ENCODE measurements at regions not wholly inside any gene's neighbourhood (a gene's known extent, or its start where the extent isn't known, plus 50 kb on each side); places are given as distances from the start of the nearest gene placed in this dataset.

DNA sequence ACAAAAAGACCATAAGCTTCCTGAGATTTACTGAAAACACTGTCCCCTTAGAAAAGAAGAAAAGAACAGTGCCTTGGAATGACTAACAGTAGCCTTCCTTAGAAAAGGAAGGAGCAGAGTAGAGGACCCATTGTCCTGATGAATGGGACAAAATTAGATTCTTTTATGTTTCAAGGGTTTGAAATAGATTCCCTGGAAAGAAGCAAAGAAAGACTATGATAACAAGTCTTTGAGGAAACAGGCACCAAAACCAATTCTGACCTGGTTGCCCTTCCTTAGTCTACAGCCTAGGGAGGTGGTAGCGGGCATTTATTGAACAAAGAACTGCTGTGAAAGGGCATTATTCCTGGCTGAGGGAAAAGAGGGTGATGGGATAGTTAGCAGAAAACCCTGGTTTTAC, 1024.8 kb downstream of the TBL1XR1 start:
- H3K9me2 ChIP-seq (ENCODE audit: insufficient read depth): no peaks in the 10 kb centered on the region
- H3K4me2 ChIP-seq: no peak overlapping the region
- no peaks in the 10 kb centered on the region for H3K36me3 ChIP-seq (ENCODE audit: low read depth)
- no peak overlapping the region for H3K27ac ChIP-seq
- POLR2A ChIA-PET (ENCODE audit: unreplicated experiment): no interaction called here
- no peak overlapping the region for H3K4me3 ChIP-seq
- H3K27me3 ChIP-seq (ENCODE audit: insufficient read depth, low read depth): no peaks in the 10 kb centered on the region
- peaks cover 9% of the 10 kb centered on the region for H3K4me1 ChIP-seq (replicated peaks; ENCODE audit: insufficient read depth)
- intact Hi-C loops (cut with micrococcal nuclease; ENCODE audit: unreplicated experiment): no loop called here
- no peaks in the 10 kb centered on the region; the same call in 1 of the 2 replicates for H3K9me3 ChIP-seq (ENCODE audit: insufficient read depth, low read depth)
- H2AFZ ChIP-seq: no peak overlapping the region
- no peak for DNase-seq
- TF ChIP-seq, protein P1, sequence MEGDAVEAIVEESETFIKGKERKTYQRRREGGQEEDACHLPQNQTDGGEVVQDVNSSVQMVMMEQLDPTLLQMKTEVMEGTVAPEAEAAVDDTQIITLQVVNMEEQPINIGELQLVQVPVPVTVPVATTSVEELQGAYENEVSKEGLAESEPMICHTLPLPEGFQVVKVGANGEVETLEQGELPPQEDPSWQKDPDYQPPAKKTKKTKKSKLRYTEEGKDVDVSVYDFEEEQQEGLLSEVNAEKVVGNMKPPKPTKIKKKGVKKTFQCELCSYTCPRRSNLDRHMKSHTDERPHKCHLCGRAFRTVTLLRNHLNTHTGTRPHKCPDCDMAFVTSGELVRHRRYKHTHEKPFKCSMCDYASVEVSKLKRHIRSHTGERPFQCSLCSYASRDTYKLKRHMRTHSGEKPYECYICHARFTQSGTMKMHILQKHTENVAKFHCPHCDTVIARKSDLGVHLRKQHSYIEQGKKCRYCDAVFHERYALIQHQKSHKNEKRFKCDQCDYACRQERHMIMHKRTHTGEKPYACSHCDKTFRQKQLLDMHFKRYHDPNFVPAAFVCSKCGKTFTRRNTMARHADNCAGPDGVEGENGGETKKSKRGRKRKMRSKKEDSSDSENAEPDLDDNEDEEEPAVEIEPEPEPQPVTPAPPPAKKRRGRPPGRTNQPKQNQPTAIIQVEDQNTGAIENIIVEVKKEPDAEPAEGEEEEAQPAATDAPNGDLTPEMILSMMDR (conservative IDR thresholded peaks at IDR 0.05): no peak
- no peak for TF ChIP-seq EZH2 (IDR thresholded peaks at IDR 0.05; ENCODE audit: low read depth)
- CTCF ChIA-PET: no interaction called here
- no TSS peak for BruUV-seq (replicated peaks)
- no peaks in the 10 kb centered on the region for H4K20me1 ChIP-seq (ENCODE audit: insufficient read depth)
- no peaks in the 10 kb centered on the region for H3F3A ChIP-seq (ENCODE audit: insufficient read depth, low read depth)
- H3K79me2 ChIP-seq (ENCODE audit: low read depth): no peaks in the 10 kb centered on the region

DNA sequence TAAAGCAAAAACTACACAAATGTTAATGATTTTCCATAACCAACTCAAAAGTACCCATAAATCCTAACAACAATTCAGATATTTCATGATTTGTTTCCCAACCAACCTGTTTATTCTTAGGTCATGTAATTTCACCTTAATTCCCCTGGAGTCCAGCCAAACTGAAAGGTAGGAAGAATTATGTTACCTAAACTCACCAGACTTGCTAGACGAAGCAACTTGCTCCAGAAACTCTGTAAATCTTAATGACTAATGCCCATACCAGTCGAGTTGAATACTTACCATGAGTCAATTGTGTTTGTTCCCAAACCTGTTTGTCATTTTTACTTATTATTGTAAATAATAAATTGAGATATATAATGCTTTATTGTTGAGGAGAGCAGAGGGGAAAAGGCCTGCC, 1030.0 kb downstream of the TBL1XR1 start:
- BruUV-seq (replicated peaks): no TSS peak
- POLR2A ChIA-PET (ENCODE audit: unreplicated experiment): no interaction called here
- CTCF ChIA-PET: no interaction called here
- Histone ChIP-seq H3K4me2 (peak overlapping the region; percentile 18), H3K9me2 (ENCODE audit: insufficient read depth) (no peaks in the 10 kb centered on the region), H4K20me1 (ENCODE audit: insufficient read depth) (no peaks in the 10 kb centered on the region), H3K27ac (peak overlapping the region; percentile 30), H3K9me3 (ENCODE audit: insufficient read depth, low read depth) (no peaks in the 10 kb centered on the region; the same call in 1 of the 2 replicates), H3F3A (ENCODE audit: insufficient read depth, low read depth) (no peaks in the 10 kb centered on the region), H2AFZ (no peak overlapping the region), H3K4me3 (no peak overlapping the region), H3K27me3 (ENCODE audit: insufficient read depth, low read depth) (no peaks in the 10 kb centered on the region), H3K79me2 (ENCODE audit: low read depth) (no peaks in the 10 kb centered on the region), H3K4me1 (replicated peaks; ENCODE audit: insufficient read depth) (peaks cover 20% of the 10 kb centered on the region), H3K36me3 (ENCODE audit: low read depth) (no peaks in the 10 kb centered on the region)
- intact Hi-C loops (cut with micrococcal nuclease; ENCODE audit: unreplicated experiment): loop anchor here (5.0 kb wide), 1 partner anchor 1310 kb away; the partner anchor contains the start of gene NAALADL2
- DNase-seq: peak; percentile 50 to 99
- no peak for TF ChIP-seq EZH2 (IDR thresholded peaks at IDR 0.05; ENCODE audit: low read depth)
- TF ChIP-seq, protein P1 (conservative IDR thresholded peaks at IDR 0.05): no peak

DNA sequence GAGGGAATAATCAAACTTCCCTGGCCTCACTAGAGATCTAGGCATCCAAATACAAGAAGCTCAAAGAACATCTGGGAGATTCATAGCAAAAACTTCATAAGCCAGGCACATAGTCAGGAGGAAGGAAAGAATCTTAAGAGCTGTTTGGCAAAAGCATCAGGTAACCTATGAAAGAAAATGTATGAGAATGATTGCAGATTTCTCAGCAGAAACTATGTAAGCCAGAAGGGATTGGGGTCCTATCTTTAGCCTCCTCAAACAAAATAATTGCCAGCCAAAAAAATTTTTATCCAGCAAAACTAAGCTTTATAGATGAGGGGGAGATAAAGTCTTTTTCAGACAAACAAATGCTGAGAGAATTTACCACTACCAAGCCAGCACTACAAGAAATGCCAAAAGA, 1036.3 kb downstream of the TBL1XR1 start:
- no peaks in the 10 kb centered on the region for H3K27me3 ChIP-seq (ENCODE audit: insufficient read depth, low read depth)
- TF ChIP-seq, protein P1 (conservative IDR thresholded peaks at IDR 0.05): no peak
- no peak for TF ChIP-seq EZH2 (IDR thresholded peaks at IDR 0.05; ENCODE audit: low read depth)
- H3F3A ChIP-seq (ENCODE audit: insufficient read depth, low read depth): no peaks in the 10 kb centered on the region
- POLR2A ChIA-PET (ENCODE audit: unreplicated experiment): no interaction called here
- CTCF ChIA-PET: no interaction called here
- peaks cover 3% of the 10 kb centered on the region for H3K9me3 ChIP-seq (ENCODE audit: insufficient read depth, low read depth)
- no peaks in the 10 kb centered on the region for H3K79me2 ChIP-seq (ENCODE audit: low read depth)
- H3K36me3 ChIP-seq (ENCODE audit: low read depth): no peaks in the 10 kb centered on the region
- intact Hi-C loops (cut with micrococcal nuclease; ENCODE audit: unreplicated experiment): no loop called here
- H3K9me2 ChIP-seq (ENCODE audit: insufficient read depth): no peaks in the 10 kb centered on the region
- no peaks in the 10 kb centered on the region for H3K4me1 ChIP-seq (replicated peaks; ENCODE audit: insufficient read depth)
- no peak overlapping the region for H3K27ac ChIP-seq
- no peak overlapping the region for H3K4me3 ChIP-seq
- no peak overlapping the region for H3K4me2 ChIP-seq
- BruUV-seq (replicated peaks): no TSS peak
- no peak overlapping the region for H2AFZ ChIP-seq
- no peaks in the 10 kb centered on the region for H4K20me1 ChIP-seq (ENCODE audit: insufficient read depth)
- no peak for DNase-seq

Measured in PC-9 (cell line).